Dedifferentiated amniotic fluid mesenchymal stem cell (primary cell): ENCODE measurements at regions not wholly inside any gene's neighbourhood (a gene's known extent, or its start where the extent isn't known, plus 50 kb on each side); places are given as distances from the start of the nearest gene placed in this dataset.

Experiments used
- DNase-seq: peaks from one replicate; pipeline ENCODE4 v3.0.0-alpha.2; 2016; ENCODE audit errors: extremely low spot score

DNA sequence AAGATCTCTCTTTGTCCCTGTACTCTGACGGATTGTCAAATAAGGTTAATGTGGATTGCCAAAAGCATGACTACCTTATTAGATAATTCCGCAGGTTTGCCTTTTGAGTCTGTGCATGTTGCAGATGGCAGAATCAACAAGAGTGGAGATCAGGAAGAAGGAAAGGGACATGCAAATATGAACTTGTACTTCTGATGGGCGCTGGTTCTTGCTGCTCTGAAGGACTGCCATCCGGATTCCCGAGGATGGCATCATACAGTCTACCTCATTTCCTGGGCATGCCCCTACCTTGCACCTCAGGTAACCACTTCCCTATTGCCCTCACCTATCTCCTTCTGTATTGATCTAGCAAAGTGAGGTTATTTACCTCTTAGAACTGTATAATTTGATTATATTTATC lies 504.2 kb downstream of the ACTL7B start:
- DNase-seq, result no peak

DNA sequence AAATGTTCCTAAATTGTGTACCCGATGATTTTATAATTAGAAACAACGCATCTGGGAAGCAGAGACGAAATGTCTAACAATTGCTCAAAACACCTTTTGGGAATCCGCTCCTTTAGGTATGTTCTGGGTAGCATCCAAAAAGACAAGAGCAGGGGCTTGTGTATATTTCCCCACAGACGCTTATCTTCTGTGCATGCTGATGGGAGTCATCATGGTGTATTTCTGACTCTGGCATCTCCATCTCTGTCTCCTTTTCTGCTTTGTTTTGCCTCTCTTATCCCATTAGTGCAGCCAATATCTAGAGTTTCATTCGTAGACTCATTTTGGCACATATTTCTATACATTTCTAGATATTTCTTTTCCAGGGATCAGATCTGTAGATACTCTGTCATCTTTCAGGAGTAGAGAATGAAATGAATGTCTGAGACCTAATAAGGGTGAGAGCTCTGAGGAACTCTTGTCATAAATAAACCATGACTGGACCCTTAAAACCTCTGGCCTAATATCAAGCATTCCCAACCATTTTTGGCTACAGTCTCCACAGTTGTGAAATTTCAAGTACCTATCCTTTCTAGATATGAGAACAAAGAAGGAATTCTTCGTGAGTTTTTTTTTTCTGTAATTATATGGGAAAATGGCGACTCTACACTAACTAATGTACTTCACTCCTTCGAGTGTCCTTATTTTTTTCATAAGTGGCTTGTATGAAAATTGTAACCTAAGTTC lies 508.2 kb downstream of the ACTL7B start:
- no peak for DNase-seq

DNA sequence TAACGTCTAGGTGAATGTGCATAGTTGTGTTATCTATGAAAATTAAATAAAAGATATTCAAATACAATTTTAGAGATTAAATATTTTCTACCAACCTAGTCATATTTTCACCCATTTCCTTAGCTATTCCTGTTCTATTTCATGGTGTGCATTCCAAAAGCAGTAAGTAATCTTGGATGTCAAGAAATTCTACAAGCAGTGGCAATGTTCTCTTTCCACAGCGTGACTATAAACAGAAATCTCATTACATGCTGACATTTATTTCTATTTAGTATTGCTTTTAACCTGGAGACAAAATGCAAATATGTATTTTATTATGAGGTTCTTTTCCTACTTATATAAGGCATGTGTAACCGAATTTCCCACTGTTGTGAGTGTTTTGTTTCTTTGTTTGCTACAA lies 510.0 kb downstream of the ACTL7B start:
- peak; percentile 47 for DNase-seq

DNA sequence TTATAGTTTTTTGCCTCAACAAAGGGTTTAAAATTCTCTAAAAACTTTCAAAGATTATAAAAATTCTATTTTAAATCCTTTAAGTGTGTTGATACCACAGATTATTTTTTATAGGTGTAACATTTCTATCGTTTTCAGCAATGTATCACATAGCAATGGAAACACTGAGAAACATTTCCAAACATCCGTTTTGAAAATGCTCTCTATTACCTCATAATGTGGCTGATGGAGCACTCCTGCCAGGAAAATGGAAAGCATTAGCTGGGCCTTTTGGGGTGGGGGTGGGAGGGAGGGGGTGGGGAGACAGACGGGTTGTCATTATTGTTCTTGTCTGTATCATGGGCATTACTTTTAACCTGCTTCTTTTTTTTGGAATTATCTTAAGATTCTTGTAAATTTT lies 516.5 kb downstream of the ACTL7B start:
- DNase-seq, result no peak

DNA sequence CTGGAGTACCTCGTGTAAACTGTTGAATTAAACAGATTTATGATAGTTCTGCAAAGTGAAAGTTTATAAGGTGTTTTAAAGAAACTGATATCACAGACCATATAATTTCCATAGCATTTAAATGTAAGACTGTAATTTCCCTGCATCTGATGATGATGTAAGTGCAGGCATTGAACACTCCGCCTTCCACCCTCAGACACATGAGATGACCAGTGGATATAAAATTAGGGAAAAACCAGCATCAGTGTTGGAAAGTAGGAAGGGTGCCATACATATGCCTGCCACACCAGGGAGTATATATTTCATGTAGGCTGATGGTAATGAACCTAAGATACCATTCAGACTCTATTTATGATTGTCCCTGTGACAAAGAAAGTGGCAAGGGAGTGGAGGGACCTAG lies 519.2 kb downstream of the ACTL7B start:
- DNase-seq, result no peak

DNA sequence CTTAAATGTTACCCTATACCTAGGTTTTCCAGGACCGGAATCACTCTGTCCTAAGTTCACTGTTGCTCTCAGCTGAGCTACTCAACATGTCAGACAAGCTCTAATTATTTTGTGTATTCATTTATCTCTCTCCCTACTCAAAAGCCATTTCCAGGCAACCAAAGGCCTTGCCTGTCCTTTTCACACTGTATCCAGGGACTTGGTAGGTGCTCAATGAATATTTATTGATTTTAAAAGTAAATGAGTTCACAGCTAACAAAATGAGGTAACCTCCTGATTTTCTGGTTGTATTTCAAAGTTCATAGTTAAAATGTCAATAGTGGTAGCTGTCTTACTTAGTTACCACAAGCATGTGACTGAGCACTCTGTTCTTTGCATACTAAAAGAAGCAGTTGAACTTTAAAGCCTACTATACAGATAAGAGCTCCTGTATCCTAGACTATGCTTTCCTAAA lies 522.2 kb downstream of the ACTL7B start:
- DNase-seq, result no peak

DNA sequence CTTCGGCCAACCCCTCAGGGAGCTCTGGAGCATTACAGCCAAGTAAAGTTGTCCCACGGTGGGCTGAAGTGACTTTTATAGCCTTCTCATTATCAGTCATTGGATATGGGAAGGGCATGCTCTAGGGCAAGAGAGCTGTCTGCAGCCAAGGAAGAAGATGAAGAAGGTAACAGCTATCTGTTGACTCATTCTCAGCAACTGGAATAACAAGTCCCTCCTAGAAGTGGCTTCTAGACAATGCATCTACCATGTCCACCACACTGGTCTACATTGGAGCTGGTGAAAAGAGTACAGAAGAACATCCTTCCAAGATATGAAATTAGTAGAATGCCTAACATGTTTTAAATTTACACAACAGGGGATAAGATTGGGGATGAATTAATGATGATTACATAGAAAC lies 524.2 kb downstream of the ACTL7B start:
- DNase-seq, result no peak

DNA sequence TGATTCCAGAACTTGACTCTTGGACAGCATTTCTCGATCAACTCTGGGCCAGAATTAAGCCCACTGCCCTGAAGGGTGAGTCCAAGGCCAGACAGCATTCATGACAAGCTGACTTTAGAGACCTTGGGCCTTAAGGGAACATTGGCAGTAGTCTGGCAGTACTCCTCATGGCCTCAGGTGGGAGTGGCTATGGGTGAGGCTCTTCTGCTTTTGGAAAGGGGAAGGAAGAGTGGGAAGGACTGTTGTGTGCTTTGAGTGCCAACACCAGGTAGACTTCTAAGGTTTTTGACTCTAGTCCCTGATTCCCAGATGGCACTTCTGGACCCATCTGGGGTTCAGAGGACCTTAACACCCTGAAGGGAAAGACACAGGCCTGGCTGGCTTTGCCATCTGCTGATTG lies 530.4 kb downstream of the ACTL7B start:
- DNase-seq, result no peak

DNA sequence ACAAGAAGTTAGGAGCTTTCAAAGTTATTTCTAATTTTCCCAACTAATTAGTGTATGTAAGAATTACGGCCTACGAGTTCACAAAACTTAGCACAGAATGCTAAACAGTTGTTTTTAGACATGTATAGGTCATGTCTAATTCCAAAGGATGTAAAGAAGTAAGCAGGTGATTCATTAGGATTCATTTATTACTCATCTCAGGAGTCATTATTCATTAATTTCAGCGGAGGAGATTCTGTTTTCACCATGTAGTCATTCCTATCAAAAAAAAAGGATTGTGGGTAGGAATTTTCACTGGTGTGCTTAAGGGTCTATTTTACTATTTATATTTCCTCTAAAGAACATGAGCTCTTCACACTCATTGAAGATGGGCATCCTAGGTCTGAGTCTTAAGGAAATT lies 532.2 kb downstream of the ACTL7B start:
- DNase-seq, result no peak

DNA sequence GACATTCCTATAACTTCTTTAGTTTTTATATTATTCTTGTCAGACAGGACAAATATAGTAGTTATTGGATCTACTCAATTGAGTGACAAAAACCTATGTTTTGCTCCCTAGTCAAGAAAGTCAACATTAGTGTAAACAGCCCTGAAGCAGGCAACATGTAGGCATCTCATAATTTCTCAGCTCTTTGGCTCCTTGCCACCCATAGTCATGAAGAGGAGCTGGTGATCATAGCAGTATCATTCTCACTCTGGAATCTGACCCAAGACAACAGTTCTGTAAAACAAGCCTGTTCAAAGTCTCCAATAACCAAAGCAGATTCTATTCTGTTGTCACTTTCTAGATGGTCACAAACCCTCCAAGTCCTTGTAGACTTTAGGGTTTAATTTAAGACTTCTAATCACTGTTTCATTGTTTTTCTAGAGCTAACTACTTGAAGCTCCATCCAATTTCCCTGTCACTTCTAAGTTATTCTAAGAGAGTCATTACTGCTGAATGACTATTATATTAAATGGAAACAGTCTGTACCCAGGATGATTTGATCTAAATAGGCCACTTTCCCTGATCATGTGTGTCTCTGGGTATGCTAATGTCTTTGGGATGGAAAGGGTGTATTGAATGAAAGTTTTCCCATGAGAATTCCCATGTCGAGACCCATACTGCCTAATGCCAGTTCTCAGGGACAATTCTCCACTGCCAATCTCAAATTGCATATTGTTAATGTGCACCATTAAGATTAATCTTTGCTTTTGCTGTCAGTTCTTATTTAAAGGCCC lies 533.3 kb downstream of the ACTL7B start:
- no peak for DNase-seq

DNA sequence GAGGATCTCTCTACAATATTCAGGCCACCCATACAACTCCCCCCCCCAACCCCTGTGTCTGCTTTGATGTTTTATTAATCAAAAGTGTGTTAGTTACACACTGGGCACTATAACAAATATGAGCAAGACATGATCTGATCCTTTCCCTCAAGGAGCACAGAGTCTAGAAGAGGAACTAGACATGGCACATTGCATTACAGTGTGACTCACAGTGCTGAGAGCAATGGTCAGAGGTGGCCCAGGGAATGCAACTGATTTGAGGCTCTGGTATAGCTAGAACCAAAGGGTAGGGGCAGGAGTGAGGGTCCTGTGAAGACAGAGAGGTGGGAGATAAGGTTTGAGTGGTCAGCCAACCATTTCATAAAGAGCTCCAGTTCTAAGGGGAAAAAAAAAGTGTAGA lies 539.2 kb downstream of the ACTL7B start:
- no peak for DNase-seq

DNA sequence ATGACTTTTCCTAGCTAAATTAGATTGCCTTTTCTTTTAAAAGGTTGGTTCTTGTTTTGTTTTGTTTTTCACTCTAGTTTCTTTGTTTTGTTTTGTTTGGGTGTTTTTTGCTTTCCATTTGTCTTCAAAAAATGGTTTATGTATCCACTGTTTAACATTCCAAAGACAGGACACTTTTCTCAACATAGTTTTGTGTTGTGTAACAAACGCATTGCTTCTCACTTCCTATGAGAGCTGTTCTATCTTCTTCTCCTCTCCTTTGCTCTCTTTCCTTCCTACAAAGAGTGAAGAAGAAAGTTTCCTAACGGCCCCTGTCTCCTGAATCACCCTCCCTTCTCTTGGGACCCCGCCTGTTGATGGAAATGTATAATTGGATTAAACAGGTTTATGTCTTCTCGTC lies 539.7 kb downstream of the ACTL7B start:
- no peak for DNase-seq

DNA sequence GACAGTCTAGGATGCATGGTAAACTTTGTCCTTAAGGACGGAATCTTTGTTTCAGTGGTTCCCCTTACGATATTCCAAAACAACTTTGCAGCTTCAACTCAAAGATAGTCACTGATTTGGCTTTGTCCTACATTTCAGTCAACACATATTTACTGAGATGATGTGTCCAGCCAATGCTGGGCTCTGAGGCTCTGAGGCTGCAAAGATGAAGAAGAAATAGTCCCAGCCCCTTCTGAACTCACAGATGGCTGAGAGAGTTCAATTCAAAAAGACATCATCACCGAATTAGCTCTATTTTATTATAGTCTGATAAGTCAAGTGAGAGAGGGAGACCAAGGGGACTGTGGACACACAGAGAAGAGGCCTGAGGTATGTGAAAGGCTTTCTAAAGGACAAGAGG lies 544.0 kb downstream of the ACTL7B start:
- no peak for DNase-seq

DNA sequence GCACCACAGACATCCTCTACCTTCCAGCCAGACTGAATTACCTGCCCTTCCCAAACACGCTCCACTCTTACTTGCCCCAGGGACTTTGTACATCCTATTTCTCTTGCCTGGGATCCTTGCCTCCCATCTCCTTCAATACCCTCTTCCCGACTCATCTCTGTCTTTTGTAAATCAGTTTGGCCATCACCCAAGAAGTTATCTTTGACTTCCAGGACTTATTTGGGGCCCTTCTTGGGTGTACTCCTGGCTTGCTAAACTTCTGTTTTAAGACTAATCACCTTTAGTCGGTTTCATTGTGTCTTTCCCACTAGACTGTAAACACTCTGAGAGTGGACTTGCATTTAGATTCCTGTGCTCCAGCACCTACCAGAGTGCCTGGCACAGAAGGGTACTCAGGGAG lies 545.6 kb downstream of the ACTL7B start:
- no peak for DNase-seq

DNA sequence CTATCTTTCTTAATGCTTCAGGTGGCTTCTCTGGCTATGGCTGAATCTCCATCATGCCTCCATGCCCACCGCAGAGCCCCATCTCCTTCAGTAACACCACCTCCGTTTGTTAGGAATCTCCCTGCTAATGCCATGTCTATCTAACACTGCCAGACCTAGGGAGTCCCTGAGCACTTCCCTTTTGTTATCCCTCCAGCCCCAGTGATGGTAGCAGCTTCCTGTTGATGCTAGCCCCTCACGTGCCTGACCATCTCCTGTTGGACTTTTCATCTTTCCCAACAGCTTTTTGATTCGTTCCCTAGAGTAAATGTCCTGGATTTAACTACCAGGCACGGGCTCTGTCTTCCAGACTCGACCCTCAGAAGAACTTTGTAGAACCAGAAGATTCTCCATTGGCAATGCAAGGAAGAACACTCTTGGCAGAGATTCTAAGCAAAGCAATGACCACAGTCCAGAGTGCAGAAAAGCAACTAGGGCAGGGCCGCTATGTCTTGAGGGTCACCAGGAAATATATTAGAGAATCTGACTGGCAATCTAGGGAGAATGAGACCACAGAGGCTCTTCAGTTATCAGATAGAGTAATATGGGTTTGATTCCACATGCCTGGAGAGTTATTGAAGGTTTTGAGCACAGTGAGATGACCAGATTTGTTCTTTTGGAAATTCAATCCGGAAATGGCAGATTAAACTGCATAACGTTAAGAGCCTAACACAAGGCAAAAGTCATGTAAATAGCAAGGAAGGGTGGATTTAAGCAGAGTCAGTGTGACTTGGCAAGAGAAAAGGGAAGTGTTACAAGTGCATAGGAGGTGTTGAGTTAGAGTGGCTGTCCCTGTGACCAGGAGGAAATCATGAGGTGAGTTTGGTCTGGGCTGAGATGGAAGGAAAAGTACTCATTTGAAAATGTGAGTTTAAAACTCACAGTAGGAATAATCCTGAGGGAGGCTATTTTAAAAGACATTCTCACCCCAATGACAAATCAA lies 555.2 kb downstream of the ACTL7B start:
- no peak for DNase-seq

DNA sequence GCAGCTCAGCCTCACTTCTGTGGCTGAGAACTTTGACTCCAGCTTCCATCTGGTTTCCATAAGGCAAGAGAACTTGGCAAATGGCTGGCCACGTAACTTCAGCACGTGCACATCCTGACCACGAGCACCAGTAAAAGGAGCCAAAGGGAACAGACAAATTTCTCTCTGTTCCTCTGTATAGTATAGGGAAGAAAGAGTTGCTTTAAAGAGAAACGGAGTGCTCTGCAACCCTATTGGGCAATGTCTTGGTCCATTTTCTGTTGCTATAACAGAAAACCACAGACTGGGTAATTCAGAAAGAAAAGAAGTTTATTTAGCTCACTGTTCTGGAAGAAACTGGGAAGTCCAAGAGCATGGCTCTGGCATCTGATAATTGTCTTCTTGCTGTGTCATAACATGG lies 558.7 kb downstream of the ACTL7B start:
- DNase-seq, result peak; percentile 64

DNA sequence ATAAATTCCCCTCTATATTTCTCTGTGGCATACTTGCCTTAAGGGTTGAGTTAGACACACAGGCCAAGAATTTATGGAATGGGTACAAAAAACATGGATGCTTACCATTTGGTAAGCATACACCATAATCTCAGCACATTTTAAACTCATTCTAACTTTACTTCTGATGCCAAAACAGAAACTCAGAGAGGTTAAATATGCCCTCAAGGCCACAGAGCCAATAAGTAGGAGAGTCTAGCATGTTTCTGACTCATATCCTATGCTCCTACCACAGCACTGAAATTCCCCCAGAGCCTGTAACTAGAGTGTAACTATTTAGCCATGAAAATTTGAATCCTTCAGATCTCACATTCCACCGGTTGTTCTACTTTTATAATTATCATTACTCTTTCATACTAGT lies 559.7 kb downstream of the ACTL7B start:
- DNase-seq, result peak; percentile 84

DNA sequence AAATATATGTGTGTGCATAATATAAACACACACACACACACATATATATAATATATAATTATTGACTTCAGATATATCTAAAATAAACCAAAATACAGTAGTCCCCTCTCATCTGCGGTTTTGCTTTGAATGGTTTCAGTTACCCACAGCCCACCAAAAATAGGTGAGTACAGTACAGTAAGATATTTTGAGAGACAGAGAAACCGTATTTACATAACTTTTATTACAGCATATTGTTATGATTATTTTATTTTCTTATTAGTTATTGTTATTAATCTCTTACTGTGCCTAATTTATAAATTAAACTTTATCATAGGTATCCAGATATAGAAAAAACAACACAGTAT lies 564.2 kb downstream of the ACTL7B start:
- DNase-seq, result no peak

DNA sequence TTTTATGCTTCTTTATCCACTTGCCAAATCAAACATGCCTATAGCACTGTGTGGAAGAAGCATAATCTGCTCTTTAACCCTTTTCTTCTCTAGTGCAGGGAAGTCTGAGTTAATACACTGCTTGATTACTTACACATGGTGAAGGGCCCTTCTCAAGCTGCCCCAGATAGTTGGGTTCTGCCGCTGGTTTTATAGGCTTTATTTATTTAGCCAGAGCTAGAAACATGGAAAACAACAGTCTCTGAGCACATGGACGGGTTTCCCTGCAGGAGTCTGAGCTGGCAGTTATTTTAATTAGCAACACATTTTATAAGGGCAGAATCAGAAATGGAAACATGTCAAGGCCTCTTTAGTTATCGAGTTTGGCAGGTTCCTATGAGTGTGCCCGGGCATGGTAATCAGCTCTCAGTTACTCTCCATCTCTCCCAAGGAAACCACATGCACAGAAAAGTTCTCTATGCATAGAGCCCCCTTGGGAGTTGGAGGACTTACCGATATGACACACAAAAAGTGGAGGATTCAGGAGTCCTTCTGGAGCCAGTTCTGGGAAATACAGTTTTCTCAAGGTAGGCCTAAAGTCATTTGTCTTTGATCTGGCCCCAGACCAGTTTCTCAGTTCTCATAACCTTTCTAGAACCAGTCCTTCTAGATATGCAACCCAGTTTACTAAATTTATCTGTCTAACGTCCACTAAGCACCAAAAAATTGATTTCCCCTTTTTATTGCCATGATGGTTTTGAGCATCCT lies 564.8 kb downstream of the ACTL7B start:
- DNase-seq, result peak; percentile 48

DNA sequence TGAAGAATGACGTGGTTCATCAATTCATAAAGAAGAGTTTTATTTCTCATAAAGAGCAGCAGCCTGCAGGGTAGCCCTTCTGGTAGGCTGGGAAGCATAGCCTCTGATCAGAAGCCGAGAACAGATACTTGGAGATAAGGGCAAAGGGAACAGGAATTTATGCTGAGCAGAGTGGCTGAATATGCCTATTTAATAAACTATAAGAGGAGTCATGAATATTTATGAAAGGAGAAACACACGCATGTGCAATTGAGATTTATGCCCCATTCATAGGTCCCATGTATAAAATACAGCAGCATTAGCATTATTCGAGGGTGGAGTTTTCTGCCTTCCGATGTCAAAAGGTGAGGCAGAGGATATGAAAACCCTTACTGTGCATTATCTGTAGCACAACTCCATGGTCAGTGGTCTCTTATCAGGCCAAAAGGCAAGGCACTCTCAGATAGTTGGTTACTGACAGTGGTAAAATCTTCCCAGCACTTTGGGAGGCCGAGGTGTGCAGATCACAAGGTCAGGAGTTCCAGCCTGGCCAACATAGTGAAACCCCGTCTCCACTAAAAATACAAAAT lies 569.1 kb downstream of the ACTL7B start:
- DNase-seq, result no peak

DNA sequence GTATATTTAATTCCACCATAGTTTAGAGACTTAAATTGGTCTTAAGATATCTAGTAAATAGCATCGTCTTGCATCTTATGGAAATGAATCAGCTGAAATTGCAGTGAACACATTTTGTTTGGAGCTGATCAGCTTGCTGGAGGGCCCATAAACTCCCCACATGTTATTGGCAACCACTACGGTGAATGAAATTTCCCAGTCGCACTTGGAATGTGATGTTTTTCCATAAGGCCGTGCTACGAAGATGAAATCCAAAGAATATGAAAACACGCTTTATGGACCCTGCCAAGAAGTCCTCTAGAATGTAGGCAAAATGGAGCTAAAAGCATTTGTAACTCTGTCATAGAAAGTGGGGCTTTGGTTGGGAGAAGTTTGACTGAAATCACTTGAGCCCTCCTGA lies 572.1 kb downstream of the ACTL7B start:
- DNase-seq, result no peak
